H9 (cell line): ENCODE measurements at regions not wholly inside any gene's neighbourhood (a gene's known extent, or its start where the extent isn't known, plus 50 kb on each side); places are given as distances from the start of the nearest gene placed in this dataset.

Experiments used
- DNase-seq: peaks from one replicate; pipeline ENCODE4 v3.0.0-alpha.2; 2017
- H2AFZ ChIP-seq: one replicate; pipeline ENCODE4 v1.6.1; 2013; ENCODE audit warnings: mild to moderate bottlenecking, low read length, control low read depth, moderate library complexity
- H2AK5ac ChIP-seq: 2 replicates; pipeline ENCODE4 v1.6.1; 2013; ENCODE audit warnings: low read length, control low read depth, mixed read lengths; ENCODE audit not compliant: insufficient read length
- H2BK120ac ChIP-seq: one replicate; pipeline ENCODE4 v1.6.1; 2013; ENCODE audit warnings: low read depth, mild to moderate bottlenecking, low read length, control low read depth, inconsistent platforms; ENCODE audit not compliant: poor library complexity, severe bottlenecking
- H2BK12ac ChIP-seq: 2 replicates; pipeline ENCODE4 v1.6.1; 2013; ENCODE audit warnings: low read length, control low read depth, mixed read lengths, low read depth; ENCODE audit not compliant: insufficient read length
- H2BK15ac ChIP-seq: 2 replicates; pipeline ENCODE4 v1.6.1; 2013; ENCODE audit warnings: low read depth, low read length, control low read depth
- H2BK20ac ChIP-seq: one replicate; pipeline ENCODE4 v1.6.1; 2013; ENCODE audit warnings: low read depth, mild to moderate bottlenecking, low read length, control low read depth, inconsistent platforms; ENCODE audit not compliant: poor library complexity, severe bottlenecking
- H2BK5ac ChIP-seq: 2 replicates; pipeline ENCODE4 v1.6.1; 2013; ENCODE audit warnings: low read length, control low read depth, mixed read lengths; ENCODE audit not compliant: insufficient read length
- H3K14ac ChIP-seq: 2 replicates; pipeline ENCODE4 v1.6.1; 2013; ENCODE audit warnings: low read length, control low read depth; ENCODE audit not compliant: insufficient read depth
- H3K18ac ChIP-seq: 2 replicates; pipeline ENCODE4 v1.6.1; 2013; ENCODE audit warnings: low read depth, mild to moderate bottlenecking, mixed read lengths, low read length, control low read depth; ENCODE audit not compliant: insufficient read length
- H3K23ac ChIP-seq: 2 replicates; pipeline ENCODE4 v1.6.1; 2013; ENCODE audit warnings: low read length, control low read depth, mixed read lengths, low read depth; ENCODE audit not compliant: insufficient read length
- H3K23me2 ChIP-seq: 2 replicates; pipeline ENCODE4 v1.6.1; 2013; ENCODE audit warnings: low read depth, mild to moderate bottlenecking, mixed read lengths, low read length, control low read depth; ENCODE audit not compliant: insufficient read length, poor library complexity, severe bottlenecking
- H3K27ac ChIP-seq: 2 replicates; pipeline ENCODE4 v1.5.1; 2013; ENCODE audit warnings: low read length, control low read depth, mixed read lengths, low read depth; ENCODE audit not compliant: insufficient read length
- H3K27me3 ChIP-seq: 2 replicates; pipeline ENCODE4 v1.6.1; 2013; ENCODE audit warnings: low read length, control low read depth, inconsistent platforms; ENCODE audit not compliant: insufficient read depth
- H3K4ac ChIP-seq: 2 replicates; pipeline ENCODE4 v1.6.1; 2013; ENCODE audit warnings: low read depth, mild to moderate bottlenecking, control low read depth, inconsistent platforms, low read length, moderate library complexity
- H3K4me1 ChIP-seq: 2 replicates; pipeline ENCODE4 v1.6.1; 2013; ENCODE audit warnings: low read length, control low read depth, inconsistent platforms; ENCODE audit not compliant: insufficient read depth
- H3K4me2 ChIP-seq: 2 replicates; pipeline ENCODE4 v1.6.1; 2013; ENCODE audit warnings: low read length, control low read depth, mixed read lengths; ENCODE audit not compliant: insufficient read length, insufficient read depth
- H3K56ac ChIP-seq: 2 replicates; pipeline ENCODE4 v1.6.1; 2013; ENCODE audit warnings: low read depth, mild to moderate bottlenecking, mixed read lengths, low read length, control low read depth; ENCODE audit not compliant: insufficient read length
- H3K79me1 ChIP-seq: 2 replicates; pipeline ENCODE4 v1.6.1; 2013; ENCODE audit warnings: low read depth, mild to moderate bottlenecking, moderate library complexity, low read length, control low read depth, inconsistent platforms; ENCODE audit not compliant: insufficient read depth, poor library complexity, severe bottlenecking
- H3K79me2 ChIP-seq: 2 replicates; pipeline ENCODE4 v1.6.1; 2013; ENCODE audit warnings: low read length, control low read depth, inconsistent platforms; ENCODE audit not compliant: insufficient read depth
- H3K9ac ChIP-seq: 2 replicates; pipeline ENCODE4 v1.6.1; 2013; ENCODE audit warnings: low read length, control low read depth, mixed read lengths; ENCODE audit not compliant: insufficient read length; ENCODE audit errors: extremely low read depth
- H3K9me3 ChIP-seq: one replicate; pipeline ENCODE4 v1.6.1; 2013; ENCODE audit warnings: low read depth, low read length, inconsistent platforms; ENCODE audit not compliant: control insufficient read depth
- H3T11ph ChIP-seq: one replicate; pipeline ENCODE4 v1.6.1; 2013; ENCODE audit warnings: mild to moderate bottlenecking, low read length, control low read depth, inconsistent platforms
- H4K20me1 ChIP-seq: one replicate; pipeline ENCODE4 v1.6.1; 2013; ENCODE audit not compliant: control insufficient read depth, insufficient read length, insufficient read depth
- H4K5ac ChIP-seq: 2 replicates; pipeline ENCODE4 v1.6.1; 2013; ENCODE audit warnings: low read depth, mild to moderate bottlenecking, mixed read lengths, low read length, control low read depth; ENCODE audit not compliant: insufficient read length
- H4K8ac ChIP-seq: replicated peaks from 2 replicates; pipeline ENCODE4 v1.6.1; 2013; ENCODE audit warnings: low read length, control low read depth, mixed read lengths, low read depth; ENCODE audit not compliant: insufficient read length
- H4K91ac ChIP-seq: 2 replicates; pipeline ENCODE4 v1.6.1; 2013; ENCODE audit warnings: low read depth, mild to moderate bottlenecking, moderate library complexity, mixed read lengths, low read length, control low read depth; ENCODE audit not compliant: insufficient read length
- H3K27ac Mint-ChIP-seq, 3 experiments: 2 replicates in 2 of 3; 3 replicates in 1 of 3; pipeline ENCODE4 v1.8.0; 2020 to 2021; ENCODE audit warnings: mixed read lengths in 3 of 3, mild to moderate bottlenecking in 1 of 3, moderate library complexity in 1 of 3
- H3K27me3 Mint-ChIP-seq: 2 replicates; pipeline ENCODE4 v1.8.0; 2021; ENCODE audit warnings: low read depth, mild to moderate bottlenecking, moderate library complexity, mixed read lengths
- H3K36me3 Mint-ChIP-seq, 3 experiments: 2 replicates in 2 of 3; 3 replicates in 1 of 3; pipeline ENCODE4 v1.8.0; 2020 to 2021; ENCODE audit warnings: low read depth in 3 of 3, mixed read lengths in 3 of 3; ENCODE audit not compliant: insufficient read depth in 1 of 3
- H3K4me1 Mint-ChIP-seq, 2 experiments: 2 replicates each; pipeline ENCODE4 v1.8.0; 2020; ENCODE audit warnings: mixed read lengths in 2 of 2
- H3K4me3 Mint-ChIP-seq, 2 experiments: 2 replicates in 1 of 2; 3 replicates in 1 of 2; pipeline ENCODE4 v1.8.0; 2020 to 2021; ENCODE audit warnings: mild to moderate bottlenecking in 2 of 2, mixed read lengths in 2 of 2, moderate library complexity in 1 of 2
- H3K9me3 Mint-ChIP-seq, 2 experiments: 2 replicates in 1 of 2; 3 replicates in 1 of 2; pipeline ENCODE4 v1.8.0; 2020; ENCODE audit warnings: mild to moderate bottlenecking in 2 of 2, mixed read lengths in 2 of 2, moderate library complexity in 1 of 2
- TF ChIP-seq, protein P1 (sequence below): fragments of 200-600 bp; sonication (generic); conservative IDR thresholded peaks from 3 replicates; pipeline ENCODE4 v1.8.0; 2021; ENCODE audit warnings: antibody characterized with exemption, mild to moderate bottlenecking

DNA sequence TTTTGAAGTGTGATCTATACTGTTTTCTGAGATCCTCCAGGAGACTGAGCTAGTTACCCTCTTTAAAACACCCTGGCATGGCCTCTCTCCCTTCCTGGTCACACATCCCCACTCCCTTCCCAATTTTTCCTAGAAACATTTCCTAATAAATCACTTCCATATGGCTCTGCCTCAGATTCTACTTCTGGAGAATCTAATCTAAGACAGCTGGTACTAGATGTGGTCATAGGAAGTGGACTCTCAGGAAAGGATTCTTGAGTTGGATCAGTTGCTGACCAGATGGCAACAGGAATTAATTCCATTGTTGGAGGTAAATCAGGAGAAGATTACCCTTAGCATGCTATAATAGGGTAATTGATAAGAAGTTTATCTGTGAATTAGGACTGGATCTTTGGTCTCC lies 310.5 kb downstream of the SATB2 start:
- peaks cover 1 to 2% of the 10 kb centered on the region in 2 experiments; a peak in 4 of 5 replicates for H3K9me3 Mint-ChIP-seq
- H3K27ac ChIP-seq = no peak overlapping the region
- no peaks in the 10 kb centered on the region for H3K9me3 ChIP-seq
- no peak overlapping the region for H2BK5ac ChIP-seq
- H3K4ac ChIP-seq = no peak overlapping the region
- H3K27ac Mint-ChIP-seq = no peak overlapping the region
- peaks cover 1 to 7% (median 2%) of the 10 kb centered on the region in 3 experiments; a peak in 6 of 7 replicates for H3K36me3 Mint-ChIP-seq
- TF ChIP-seq, protein P1, sequence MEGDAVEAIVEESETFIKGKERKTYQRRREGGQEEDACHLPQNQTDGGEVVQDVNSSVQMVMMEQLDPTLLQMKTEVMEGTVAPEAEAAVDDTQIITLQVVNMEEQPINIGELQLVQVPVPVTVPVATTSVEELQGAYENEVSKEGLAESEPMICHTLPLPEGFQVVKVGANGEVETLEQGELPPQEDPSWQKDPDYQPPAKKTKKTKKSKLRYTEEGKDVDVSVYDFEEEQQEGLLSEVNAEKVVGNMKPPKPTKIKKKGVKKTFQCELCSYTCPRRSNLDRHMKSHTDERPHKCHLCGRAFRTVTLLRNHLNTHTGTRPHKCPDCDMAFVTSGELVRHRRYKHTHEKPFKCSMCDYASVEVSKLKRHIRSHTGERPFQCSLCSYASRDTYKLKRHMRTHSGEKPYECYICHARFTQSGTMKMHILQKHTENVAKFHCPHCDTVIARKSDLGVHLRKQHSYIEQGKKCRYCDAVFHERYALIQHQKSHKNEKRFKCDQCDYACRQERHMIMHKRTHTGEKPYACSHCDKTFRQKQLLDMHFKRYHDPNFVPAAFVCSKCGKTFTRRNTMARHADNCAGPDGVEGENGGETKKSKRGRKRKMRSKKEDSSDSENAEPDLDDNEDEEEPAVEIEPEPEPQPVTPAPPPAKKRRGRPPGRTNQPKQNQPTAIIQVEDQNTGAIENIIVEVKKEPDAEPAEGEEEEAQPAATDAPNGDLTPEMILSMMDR = no peak
- no peaks in the 10 kb centered on the region for H3K4me1 Mint-ChIP-seq
- H4K8ac ChIP-seq = no peak overlapping the region
- H2BK15ac ChIP-seq = no peak overlapping the region
- H3T11ph ChIP-seq = no peak overlapping the region
- H3K56ac ChIP-seq = no peak overlapping the region
- no peaks in the 10 kb centered on the region for H3K4me1 ChIP-seq
- H2BK20ac ChIP-seq = no peak overlapping the region
- no peak overlapping the region for H3K4me3 Mint-ChIP-seq
- no peak overlapping the region for H4K91ac ChIP-seq
- no peak overlapping the region for H3K9ac ChIP-seq
- H3K23me2 ChIP-seq = no peaks in the 10 kb centered on the region
- no peak overlapping the region for H3K18ac ChIP-seq
- no peaks in the 10 kb centered on the region for H3K79me2 ChIP-seq
- H3K79me1 ChIP-seq = no peaks in the 10 kb centered on the region
- H2BK12ac ChIP-seq = no peak overlapping the region
- no peak overlapping the region for H3K23ac ChIP-seq
- no peak overlapping the region for H3K4me2 ChIP-seq
- no peak overlapping the region for H3K14ac ChIP-seq
- H2BK120ac ChIP-seq = no peak overlapping the region
- H2AK5ac ChIP-seq = no peak overlapping the region
- no peak for DNase-seq
- H4K5ac ChIP-seq = no peak overlapping the region
- H3K27me3 ChIP-seq = no peaks in the 10 kb centered on the region
- H3K27me3 Mint-ChIP-seq = no peaks in the 10 kb centered on the region
- H2AFZ ChIP-seq = no peak overlapping the region
- no peaks in the 10 kb centered on the region for H4K20me1 ChIP-seq
